22Rv1 (cell line): ENCODE measurements at regions not wholly inside any gene's neighbourhood (a gene's known extent, or its start where the extent isn't known, plus 50 kb on each side); places are given as distances from the start of the nearest gene placed in this dataset.

Experiments used
- ZFX ChIP-seq: fragments of 450-650 bp; IDR thresholded peaks from 2 replicates; pipeline ENCODE4 v1.6.1; 2017; ENCODE audit warnings: antibody characterized with exemption, borderline replicate concordance
- TF ChIP-seq, protein P1 (sequence below): fragments of 450-650 bp; IDR thresholded peaks from 2 replicates; pipeline ENCODE4 v1.5.1; 2017; ENCODE audit warnings: mild to moderate bottlenecking

GRCh38 chr17:79249929-79250521 is 175.4 kb downstream of the ENGASE start:
- TF ChIP-seq, protein P1, sequence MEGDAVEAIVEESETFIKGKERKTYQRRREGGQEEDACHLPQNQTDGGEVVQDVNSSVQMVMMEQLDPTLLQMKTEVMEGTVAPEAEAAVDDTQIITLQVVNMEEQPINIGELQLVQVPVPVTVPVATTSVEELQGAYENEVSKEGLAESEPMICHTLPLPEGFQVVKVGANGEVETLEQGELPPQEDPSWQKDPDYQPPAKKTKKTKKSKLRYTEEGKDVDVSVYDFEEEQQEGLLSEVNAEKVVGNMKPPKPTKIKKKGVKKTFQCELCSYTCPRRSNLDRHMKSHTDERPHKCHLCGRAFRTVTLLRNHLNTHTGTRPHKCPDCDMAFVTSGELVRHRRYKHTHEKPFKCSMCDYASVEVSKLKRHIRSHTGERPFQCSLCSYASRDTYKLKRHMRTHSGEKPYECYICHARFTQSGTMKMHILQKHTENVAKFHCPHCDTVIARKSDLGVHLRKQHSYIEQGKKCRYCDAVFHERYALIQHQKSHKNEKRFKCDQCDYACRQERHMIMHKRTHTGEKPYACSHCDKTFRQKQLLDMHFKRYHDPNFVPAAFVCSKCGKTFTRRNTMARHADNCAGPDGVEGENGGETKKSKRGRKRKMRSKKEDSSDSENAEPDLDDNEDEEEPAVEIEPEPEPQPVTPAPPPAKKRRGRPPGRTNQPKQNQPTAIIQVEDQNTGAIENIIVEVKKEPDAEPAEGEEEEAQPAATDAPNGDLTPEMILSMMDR = no peak
- no peak for TF ChIP-seq ZFX
